ENCODE measurements at regions not wholly inside any gene's neighbourhood (a gene's known extent, or its start where the extent isn't known, plus 50 kb on each side); places are given as distances from the start of the nearest gene placed in this dataset.

- TF ChIP-seq CTCF (conservative IDR thresholded peaks at IDR 0.05) (no peak), ZFX (IDR thresholded peaks at IDR 0.05) (no peak)
Measured at GRCh38 chr18:76722224-76723061, 99.9 kb upstream of the ZNF236 start.

All from C4-2B (cell line).